Germinal center (tissue), 1 donor: ENCODE measurements at regions not wholly inside any gene's neighbourhood (a gene's known extent, or its start where the extent isn't known, plus 50 kb on each side); places are given as distances from the start of the nearest gene placed in this dataset.
A peak's percentile ranks its signal among the peaks of the same experiment; 100 is the strongest.

Experiments used
- DNase-seq: peaks from one replicate; pipeline ENCODE4 v3.0.0; 2012; ENCODE audit warnings: mixed read lengths, low spot score

DNA sequence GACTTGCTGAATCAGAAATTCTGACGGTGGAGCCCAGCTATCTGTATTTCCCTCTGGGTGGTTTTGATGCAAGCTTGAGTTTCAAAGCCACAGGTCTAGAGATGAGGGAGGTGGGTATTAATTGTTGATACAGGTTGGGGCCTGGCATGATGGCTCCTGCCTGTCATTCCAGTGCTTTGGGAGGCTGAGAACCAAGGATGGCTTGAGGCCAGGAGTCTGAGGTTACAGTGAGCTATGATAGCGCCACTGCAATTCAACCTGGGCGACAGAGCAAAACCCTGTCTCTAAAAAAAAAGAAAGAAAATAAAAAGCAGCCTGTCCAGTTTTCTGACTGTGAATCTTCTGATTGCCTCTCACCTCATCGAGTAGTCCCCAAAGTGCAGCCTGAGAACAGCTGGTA, 184.8 kb upstream of the SASH1 start:
- DNase-seq: no peak

DNA sequence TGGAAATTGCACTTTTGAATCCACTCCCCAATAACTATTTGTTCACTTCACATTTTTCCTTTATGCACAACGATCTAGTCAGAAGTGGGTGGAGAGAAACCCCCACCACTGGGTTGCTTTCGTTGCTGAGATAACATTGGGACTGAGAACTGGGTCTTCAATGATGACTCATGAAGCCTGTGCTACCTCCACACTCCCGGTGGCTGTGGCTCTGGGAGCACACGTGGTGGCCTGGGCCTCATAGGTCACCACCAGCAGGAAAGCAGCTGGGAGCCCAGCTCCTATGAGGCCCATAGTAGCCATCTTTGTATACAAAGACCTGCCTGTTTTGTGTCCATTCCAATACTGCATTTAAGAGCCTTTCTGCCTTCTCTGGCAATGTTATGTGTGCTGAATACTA, 178.0 kb upstream of the SASH1 start:
- no peak for DNase-seq

DNA sequence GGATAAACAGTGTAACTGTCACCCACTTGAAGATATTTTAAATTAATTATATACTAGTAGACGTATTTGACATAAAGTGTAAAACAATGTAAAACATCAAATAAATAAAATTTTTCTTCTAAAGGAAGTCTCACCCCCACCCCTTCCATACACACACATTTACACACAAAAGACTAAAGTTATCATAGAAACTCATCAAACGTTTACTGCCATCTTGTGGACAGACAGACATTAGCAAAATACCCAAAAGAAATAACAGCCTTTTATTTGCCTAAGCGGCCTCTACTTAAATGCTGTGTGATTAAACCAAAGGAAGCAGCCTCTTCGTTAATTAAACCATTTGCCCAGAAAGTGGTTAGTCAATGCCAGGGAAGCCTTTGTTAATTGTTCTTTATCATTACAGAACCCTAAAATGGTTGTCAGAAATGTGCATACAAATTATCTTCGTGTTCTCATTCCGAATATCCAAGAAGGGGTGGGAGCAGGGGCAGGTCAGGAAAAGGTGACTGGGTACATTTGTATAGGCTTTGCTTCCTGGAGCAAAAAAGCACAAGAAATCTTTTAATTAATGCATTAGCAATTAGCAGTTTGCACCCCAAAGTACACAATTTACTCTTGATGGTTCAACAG, 176.2 kb upstream of the SASH1 start:
- DNase-seq: peak; percentile 5

DNA sequence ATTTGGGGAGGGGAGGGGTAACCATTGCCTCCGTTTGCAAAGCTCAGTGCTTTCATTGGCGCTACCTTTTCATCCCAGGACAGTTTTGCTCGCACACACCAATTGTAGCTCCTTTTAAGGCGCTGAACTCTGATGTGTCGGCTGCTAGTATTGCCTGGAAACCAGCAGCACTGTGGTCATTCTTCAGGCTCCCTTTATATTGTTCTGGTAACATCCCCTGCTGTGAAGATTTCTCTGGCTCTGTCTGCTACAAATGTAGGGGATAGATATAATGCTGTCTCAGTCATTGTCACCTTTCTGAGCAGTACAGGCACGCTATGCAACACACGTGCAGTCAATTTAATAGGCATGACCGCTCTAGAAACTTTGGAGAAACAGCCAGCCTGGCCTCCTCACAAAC, 172.9 kb upstream of the SASH1 start:
- no peak for DNase-seq

DNA sequence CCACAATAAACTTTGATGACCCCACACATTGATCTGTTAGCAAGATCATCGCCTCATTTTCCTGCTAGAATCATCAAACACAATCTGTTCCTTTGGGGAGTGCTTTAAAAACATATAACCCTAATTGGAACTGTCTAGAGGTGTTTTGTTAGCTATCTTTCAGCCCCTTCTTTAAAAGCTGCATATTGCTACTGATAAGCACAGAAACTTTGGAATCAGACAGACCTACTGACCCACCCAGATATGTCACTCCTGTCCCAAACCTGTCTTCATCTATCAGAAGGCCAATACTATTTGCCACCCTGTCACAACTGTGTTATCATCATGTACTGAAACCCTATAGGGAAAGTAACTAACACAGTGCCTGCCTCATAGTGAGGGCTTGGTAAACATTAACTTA, 172.4 kb upstream of the SASH1 start:
- DNase-seq: no peak

DNA sequence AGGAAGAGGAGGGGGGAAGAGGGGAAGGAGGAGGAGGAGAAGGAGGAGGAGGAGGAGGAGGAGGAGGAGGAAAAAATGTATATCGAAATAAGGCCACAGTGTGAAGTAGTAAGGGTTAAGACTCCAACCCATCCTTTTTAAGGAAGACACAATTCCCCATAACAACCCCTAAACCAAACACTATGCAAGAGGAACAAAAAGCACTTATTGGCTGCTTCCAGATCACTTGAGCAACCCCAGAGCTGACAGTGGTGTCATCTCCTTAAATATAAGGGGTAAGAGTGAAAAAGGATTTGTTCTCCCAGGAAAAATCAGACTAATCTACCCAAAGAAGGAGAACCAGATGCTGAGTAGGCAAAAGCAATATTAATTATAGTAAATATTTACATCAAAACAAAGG, 169.1 kb upstream of the SASH1 start:
- DNase-seq: no peak

DNA sequence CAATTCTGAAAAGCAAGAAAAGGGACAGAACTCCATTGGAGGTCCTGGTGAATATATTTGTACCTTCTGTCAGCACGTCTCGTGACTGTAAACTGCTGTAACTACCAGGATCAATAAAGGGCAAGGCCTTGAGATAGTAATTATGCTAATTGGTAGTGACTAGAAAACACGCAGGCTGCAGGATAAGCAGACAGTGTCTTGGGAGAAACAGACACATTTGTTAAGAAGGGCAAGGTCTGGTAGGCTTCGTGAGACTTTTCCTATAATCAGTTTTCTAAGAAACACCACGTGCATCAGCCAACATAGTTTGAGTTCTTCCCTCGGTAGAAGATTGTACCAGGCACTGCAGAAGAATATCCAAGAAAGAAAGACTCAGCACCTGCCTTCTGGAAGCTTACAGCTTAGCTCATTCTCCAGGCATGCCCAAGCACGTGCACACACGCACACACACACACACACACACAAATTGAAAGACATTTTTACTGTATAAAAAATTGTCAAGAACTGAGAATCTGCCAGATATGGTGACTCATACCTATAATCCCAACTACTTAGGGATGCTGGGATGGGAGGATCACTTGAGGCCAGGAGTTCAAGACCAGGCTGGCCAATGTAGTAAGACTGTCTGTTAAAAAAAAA, 167.0 kb upstream of the SASH1 start:
- DNase-seq: no peak

DNA sequence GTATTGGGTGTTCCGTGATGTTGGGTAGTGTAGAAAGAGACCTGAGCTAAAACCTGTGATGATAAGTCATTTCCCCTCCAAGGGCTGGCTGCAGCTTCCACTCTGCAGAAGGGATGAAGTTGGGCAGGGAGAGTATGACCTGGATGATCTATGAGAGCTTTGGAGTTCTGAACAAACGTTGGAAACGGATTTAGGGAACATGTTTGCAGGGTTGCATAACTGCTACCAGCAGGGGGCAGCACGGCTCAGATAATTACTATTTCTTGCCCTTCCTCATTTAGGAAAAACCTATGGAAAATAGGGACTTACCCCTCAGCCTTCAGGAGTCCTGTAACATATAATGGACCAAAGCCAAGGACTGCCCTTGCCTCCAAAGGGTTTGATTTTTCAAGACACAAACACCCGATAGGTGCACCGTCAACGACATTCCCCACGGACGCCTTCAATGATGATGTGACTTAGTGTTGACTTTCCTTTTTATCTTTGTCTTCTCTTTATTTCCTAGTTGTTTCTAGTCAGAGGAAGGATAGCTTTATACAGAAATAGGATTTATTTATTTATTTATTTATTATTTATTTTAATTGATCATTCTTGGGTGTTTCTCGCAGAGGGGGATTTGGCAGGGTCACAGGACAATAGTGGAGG, 164.9 kb upstream of the SASH1 start:
- DNase-seq: peak; percentile 7

DNA sequence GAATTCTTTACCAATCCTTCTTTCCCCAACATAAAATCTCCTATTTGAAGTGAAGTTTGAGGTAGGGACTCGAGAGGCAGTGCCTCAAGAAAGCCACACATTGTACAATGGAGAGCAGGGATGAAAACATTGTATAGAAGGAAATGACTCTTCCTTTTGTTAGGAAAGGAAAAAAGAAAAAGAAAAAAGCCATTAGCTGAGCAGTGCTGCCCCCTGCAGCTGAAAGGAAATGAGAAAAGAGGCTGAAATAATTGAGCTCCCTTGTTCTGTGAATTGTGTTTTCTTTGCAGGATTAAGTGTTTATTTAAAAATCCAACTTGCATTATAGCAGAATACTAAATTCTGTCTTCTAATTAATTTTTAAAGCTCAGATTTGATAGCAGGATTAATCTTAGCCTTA, 162.9 kb upstream of the SASH1 start:
- peak; percentile 10 for DNase-seq

DNA sequence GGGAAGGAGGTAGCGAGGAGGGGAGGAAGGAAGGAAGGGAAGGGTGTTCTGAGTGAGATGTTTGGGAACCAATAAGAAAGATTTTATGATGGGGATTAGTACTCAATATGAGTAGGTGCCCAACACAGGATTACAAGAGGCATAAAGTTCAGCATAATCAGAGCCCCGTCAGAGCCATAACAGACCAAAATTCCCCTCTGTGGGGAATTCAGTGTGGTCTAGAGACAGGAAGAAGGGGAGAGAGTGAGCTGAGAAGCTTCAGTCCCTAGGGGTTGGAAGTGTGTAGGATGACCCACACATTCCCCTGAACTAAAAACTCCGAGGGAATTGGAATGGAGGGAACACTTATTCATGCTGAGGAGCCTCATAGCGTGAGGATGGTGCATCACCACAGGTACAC, 160.3 kb upstream of the SASH1 start:
- DNase-seq: no peak

DNA sequence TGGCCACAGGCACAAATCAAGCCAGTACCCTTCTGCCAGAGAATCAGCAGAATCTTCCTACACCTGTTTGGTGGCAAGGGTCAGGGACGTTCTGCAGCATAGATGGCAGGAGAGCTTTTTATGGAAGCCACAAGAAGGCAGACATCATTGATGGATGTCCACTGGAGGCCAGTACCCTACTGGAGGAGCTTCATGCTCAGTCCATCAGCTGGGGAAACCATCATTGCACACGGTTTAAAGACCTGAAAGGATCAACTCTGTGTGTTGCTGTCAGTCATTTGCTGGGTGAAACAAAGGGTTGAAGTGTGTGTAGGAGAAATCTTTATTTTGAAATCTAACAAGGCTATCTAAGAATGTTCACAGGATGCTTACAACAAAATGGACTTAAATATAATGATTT, 158.9 kb upstream of the SASH1 start:
- no peak for DNase-seq

DNA sequence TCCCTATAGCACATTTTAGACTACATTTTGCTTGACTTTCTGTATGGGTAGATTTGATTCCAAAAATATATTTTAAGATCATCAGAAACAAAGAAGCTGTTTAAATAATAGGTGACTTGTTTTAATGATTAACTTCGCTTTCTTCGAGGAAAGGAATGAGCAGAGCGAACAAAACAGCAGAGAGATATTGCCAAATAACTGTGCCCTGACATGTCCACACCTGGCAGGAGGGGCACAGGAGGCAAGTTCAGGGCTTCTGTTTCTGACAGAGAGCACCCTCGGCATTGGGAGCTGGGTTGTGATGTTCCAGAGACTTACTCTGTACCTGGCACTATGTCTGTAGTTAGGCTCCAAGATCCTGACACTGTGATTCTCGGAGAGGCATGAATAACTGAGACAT, 155.7 kb upstream of the SASH1 start:
- DNase-seq: no peak

DNA sequence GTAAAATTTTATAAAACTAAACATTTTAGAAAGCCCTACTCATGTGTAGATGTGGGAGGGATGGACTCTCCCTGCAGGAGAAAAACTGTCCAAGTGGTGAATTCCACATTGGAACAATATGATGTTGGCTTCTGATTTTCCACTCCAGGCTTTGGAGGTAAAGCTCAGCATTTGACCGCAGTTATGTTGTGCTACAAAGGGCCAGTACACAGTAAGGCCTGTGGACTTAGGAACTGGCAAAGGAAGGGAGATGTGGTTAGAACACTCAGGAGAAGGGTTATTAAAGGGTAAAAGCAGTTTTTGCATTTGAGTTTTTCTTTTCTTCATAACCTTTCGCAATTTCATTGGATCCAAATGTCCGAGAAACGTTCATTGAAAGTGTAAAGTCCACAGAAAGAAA, 150.3 kb upstream of the SASH1 start:
- DNase-seq: no peak

DNA sequence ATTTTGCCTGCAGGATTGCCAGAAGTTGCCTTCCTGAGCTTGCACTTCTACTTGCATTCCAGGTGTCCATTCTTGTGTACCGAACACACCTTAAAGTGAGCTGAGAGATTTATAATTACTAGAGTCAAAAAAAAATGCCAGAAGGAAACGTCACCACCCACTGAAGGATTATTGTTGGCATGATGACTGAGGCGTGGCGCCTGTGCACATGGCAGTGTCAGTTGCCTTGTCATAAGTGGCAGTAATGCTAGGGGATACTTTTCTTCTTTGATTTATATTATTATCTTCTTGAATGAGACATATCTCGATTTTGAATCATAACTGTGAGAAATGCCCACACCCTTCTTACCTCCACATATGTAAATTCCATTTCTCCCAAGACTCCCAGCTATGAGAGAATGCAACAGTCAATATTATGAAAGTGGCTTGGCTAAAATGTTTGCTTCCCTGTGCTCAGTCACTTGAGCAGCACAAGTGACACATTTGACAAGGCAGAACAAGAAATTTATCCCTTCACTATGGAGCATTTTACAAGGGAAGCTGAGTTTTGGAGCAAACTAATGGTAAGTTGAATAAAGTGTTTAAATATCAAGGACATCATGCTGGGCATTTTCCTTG, 149.5 kb upstream of the SASH1 start:
- no peak for DNase-seq

DNA sequence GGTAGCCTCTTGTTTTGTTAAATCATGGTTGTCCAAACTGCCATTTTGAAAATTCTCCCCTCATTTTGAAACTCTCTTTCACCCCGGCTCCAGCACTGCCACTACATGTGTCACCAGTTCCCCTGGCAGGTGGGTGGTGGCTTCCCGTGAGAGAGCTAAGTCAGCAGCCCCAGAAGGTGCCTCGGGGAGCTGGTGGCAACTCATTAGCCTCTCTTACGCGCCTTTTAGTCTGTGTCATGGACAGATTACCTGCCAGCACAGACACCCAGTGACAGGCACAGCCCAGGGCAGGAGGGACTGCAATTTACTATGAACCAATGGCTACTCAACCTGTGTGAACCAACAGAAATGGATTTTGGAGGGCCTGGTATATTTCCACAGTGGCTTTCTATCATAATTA, 147.1 kb upstream of the SASH1 start:
- no peak for DNase-seq

DNA sequence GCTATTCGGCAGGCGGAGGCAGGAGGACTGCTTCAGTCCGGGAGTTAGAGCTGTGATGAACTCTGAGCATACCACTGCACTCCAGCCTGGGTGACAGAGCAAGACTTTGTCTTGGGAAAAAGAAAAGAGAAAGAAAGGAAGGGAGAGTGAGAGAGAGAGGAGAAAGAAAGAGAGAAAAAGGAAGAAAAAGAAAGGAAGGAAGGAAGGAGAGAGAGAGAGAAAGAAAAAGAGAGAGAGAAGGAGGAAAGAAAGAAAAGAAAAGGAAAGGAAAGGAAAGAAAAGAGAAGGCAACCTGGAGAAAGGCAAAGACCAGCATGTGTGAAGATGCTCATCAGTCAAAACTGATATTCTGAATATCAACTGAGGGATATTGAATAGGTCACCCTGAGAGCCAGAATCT, 143.1 kb upstream of the SASH1 start:
- DNase-seq: no peak

DNA sequence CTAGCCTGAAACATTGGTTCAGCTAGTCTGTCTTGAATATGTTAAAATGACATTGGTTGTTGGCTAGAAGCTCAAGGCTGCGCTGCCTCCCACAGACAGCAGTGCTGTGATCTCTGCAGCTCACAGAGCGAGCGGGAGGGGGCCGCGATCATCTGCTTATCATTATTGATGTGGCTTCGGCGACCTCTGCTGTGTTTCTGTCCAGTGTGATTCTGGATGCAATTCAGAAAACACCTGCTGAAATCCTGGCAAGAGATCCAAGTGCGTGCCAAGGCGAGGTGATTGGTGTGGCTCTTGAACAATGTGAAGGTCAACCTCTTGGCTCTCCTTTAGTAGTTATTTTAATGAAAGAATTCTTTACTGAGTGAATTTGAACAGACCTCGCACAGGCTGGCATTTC, 142.3 kb upstream of the SASH1 start:
- DNase-seq: no peak

DNA sequence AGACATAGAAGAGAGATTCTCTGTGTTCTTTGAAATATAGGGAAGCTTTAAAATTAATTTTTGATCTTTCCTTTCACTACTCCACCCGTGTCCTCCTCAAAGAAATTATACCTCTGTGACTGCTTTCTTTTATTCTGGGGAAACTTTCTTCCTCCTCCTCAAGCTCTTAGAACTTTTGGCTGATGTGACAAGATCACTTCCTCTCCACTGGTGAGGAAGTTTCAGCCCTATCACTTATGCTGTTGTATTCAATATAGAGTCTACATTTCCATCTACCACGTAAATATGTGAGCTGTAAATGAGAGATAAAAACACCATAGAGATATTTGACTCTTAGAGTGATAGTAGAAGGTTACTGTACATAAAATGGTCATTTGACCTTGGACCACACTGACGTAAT, 141.9 kb upstream of the SASH1 start:
- no peak for DNase-seq

DNA sequence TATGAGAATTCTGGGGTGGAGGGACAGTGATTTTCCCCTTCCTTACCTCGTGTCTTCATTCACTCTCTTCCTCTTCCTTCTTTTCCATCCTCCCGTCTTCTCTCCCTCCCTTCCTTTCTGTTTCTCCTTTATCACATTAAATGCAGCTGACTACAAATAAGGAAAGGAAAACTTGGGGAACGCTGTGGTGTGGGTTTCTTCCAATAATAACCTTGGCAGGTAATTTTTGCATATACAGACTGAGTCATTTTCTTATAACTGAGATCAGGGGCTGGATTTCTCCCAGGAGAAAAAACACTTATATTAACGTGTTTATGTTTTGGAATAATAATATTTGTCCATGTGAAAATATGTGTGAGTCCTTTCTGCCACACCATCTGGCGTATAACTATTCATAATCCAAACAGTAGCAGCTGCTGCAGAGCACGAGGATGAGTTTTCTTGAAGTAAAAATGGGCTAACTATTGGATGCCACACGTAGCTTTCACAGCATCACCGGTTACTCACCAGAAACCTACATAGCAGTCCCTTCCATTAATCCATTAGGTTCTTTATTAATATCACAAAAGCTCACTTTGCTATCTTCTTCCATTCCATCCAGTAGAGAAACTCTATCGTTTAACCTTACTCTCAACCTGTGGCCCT, 139.2 kb upstream of the SASH1 start:
- DNase-seq: no peak

DNA sequence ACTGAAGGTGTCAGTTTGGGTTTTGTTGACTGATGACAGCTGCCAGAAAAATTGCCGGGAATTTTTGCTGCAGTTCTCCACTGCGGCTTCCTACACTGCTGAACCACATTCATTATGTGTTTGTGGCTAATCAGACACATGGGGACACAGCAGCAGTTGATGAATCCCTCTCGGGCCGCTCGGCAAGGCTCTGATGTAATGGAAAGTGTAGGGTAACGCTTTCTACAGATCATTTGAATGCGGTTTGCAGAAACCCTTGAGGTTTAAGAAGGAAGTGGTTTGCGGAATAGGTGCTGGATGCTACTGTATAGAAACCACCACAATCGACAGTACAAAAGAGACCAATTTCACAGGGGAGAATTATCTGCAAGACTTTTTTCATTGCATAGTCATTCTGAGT, 138.7 kb upstream of the SASH1 start:
- DNase-seq: peak; percentile 38

DNA sequence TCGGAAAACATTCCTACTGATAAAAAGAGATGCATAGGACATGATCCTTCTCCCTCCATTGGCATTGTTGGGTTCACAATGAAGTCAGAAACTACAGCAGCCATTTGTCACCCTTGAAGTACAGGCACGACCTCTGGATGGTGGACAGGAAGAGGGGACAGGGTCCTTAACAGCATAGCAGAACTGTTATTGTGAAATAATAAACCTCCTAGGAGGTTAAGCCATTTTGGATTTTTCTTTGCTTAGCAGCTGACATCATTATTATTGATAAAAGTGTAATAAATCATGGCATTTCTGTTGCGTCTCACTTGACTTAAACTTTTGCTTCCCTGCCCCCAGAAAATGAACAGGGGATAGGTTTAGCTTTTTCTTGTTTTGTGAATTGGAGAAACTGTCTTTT, 134.3 kb upstream of the SASH1 start:
- DNase-seq: no peak

DNA sequence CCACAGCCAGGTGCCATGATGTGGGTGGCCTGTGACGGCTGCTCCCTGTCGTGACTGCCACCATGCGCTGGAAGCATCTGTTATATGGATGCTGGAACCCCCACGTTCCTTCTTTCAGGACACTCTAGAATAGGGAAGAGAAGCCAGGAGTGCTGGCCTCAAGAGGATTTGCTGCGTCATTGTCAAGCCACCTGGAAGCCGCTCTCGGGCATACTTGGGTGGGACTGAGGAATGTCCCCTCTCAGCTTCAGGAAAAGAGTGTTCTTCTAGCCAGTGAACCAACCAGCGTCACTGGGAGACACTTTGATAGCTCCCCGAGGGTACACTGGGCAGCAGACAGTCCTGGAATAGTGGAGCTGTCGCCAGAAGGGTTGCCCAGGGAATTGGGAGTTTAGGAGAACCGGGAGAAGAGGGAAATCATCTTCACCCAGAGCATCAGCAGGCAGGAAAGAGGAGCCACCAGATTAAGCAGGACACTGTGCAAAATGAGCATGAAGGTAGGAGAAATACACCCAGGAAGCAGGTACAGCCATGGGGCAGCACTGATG, 130.8 kb upstream of the SASH1 start:
- no peak for DNase-seq

DNA sequence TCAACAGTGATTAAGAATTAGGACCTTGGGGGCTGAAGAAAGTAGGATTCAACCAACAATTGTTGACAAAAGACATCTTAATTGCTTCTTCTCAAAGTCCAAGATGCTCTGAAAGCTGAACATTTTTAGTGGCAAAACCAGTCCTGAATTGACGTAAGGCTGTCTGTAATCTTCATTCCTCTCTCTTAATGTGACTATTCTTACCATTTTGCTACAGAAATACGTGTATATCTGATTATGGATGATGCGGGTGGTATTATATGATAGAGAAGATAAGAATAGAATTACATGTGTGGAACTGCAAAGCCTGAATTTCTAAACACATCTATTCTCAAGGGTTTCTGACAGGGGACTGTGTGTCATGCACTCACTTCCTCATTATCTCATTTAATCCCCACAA, 130.3 kb upstream of the SASH1 start:
- DNase-seq: no peak
